ENCODE measurements at regions not wholly inside any gene's neighbourhood (a gene's known extent, or its start where the extent isn't known, plus 50 kb on each side); places are given as distances from the start of the nearest gene placed in this dataset.

GRCh38 chr13:83666141-83666540 lies 216.1 kb downstream of the SLITRK1 start:
- TF ChIP-seq CTCF (IDR thresholded peaks at IDR 0.05) (no peak), POLR2A (IDR thresholded peaks at IDR 0.05) (no peak)
